ENCODE measurements at regions not wholly inside any gene's neighbourhood (a gene's known extent, or its start where the extent isn't known, plus 50 kb on each side); places are given as distances from the start of the nearest gene placed in this dataset.
A peak's percentile ranks its signal among the peaks of the same experiment; 100 is the strongest.
"Not testable (repeated sequence)": the region's sequence is repeated elsewhere in the genome, so short reads cannot be mapped to it uniquely, and the experiment has no call there.

GRCh38 chr15:88995449-88995848 is 82.3 kb upstream of the MFGE8 start:
- DNase-seq (ENCODE audit: low read depth, low spot score): no peak

GRCh38 chr15:88997531-88997930 is 84.4 kb upstream of the MFGE8 start:
- no peak for DNase-seq (ENCODE audit: low read depth, low spot score)

GRCh38 chr15:88998980-88999713 is 86.0 kb upstream of the MFGE8 start:
- DNase-seq (ENCODE audit: low read depth, low spot score): peak; percentile 74

DNA sequence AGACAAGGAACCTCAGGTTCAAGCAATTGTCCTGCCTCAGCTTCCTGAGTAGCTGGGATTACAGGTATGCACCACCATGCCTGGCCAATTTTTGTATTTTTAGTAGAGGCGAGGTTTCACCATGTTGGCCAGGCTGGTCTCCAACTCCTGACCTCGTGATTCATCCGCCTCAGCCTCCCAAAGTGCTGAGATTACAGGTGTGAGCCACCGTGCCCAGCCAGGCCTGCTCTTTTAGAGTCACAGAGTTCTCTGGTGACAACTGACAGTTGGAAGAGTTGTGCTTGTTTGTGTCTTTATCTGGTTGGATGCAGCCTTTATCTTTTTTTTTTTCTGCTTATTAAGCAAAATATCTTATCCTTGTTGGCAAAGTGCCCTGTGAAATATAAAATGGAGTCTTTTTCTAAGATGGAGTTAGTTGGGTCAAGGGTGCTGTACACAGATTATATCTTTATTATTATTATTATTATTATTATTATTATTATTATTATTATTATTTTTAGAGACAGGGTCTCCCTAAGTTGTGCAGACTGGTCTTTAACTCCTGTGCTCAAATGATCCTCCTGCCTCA is 86.5 kb upstream of the ABHD2 start:
- DNase-seq (ENCODE audit: low read depth, low spot score): not testable (repeated sequence)

GRCh38 chr15:89002281-89002761 is 85.9 kb upstream of the ABHD2 start:
- no peak for DNase-seq (ENCODE audit: low read depth, low spot score)

DNA sequence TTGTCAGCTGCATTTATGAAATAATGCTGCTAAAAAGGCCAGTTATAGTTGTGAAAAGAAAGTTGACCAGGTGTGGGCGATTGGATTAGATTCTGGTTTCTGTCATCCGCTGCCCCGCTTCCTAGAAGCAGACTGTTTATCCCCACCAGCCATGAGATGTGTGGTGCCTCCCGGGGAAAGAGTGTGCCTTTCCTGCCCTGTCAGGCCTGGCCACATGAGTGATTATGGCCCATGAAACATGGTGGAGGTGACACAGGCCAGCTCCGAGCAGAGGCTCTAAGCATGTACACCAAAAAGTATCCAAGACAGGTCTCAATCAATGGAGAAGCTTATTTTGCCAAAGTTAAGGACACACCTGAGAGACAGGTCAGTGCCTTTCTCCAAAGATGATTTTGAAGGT is 85.4 kb upstream of the ABHD2 start:
- DNase-seq (ENCODE audit: low read depth, low spot score): no peak

DNA sequence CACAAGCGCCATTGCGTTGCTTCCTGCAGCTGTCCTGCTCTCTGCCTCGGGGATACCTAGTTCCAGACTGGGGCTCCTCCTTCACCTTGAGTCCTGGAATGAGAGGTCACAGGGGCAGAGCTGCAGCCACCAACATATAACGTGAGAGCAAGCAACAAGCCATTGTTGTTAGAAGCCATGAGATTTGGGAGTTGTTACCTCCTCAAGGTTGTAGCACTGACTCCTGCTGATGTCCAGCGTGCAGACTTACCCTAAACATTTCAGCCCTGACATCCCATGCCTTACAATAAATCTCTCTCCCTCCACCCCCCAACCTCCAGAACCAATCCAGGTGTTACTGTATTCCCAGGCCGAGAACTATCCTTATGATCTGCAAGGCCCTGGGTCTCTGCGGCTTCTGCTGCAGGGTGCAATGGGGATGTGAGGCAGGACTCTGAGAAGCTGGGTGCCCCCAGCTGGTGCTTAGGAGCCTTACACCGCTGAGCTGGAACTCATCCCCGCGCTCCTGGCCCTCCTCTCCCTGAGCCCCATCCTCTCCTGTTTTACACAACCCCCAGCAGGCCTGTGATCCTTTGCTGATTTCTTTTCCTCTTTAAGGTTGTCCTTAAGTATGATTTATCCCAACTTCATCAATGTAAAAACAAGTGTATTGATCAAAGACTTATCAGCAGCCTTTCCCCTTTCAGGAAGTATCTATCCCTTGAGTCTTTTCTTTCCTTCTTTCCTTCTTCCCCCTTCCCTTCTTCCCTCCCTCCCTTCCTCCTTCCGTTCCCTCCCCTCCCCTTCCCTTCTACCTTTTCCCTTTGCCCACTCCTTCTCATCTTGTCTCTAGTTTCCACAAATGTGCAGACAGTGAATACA is 84.2 kb upstream of the ABHD2 start:
- peak; percentile 78 for DNase-seq (ENCODE audit: low read depth, low spot score)

GRCh38 chr15:89004726-89005030 is 83.6 kb upstream of the ABHD2 start:
- no peak for DNase-seq (ENCODE audit: low read depth, low spot score)

DNA sequence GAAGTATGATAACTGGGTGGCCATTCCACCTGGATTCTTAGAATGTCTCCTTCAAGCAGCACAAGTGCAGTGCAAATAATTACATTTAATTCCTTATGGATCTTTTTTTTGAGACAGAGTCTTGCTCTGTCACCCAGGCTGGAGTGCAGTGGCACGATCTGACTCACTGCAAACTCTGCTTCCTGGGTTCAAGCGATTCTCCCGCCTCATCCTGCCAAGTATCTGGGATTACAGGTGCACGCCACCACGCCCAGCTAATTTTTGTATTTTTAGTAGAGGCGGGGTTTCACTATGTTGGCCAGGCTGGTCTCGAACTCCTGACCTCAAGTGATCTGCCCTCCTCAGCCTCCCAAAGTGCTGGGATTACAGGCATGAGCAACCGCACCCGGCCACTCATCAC is 80.7 kb upstream of the ABHD2 start:
- DNase-seq (ENCODE audit: low read depth, low spot score): not testable (repeated sequence)

- DNase-seq (ENCODE audit: low read depth, low spot score): no peak
Measured at GRCh38 chr15:89007989-89008388, 80.3 kb upstream of the ABHD2 start.

GRCh38 chr15:89009080-89009479 is 79.2 kb upstream of the ABHD2 start:
- no peak for DNase-seq (ENCODE audit: low read depth, low spot score)

GRCh38 chr15:89015412-89016097 is 72.7 kb upstream of the ABHD2 start:
- DNase-seq (ENCODE audit: low read depth, low spot score): no peak

DNA sequence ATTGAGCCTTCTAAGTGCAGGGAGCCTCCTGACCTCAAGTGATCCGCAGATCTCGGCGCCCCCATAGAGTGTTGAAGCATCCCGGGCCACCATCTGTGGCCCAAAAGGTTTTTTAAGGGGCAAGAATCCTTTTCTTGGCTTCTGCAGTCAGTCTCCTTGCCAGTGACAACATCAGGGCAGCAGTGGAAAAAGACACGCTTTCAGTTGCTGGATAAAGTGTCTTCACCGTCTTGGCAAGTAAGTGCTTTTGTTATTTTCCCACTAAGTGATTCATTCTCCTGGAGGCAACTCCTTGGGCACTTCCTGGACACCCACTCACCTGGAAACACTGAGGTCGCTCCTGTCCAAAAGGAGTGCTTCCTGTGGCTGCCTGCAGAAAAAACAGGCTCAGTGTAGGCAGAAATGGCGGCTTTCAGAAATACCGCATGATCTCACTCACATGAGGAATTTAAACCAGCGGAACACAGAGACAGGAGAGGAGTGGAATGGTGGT is 71.7 kb upstream of the ABHD2 start:
- no peak for DNase-seq (ENCODE audit: low read depth, low spot score)

- DNase-seq (ENCODE audit: low read depth, low spot score): peak; percentile 92
Measured at GRCh38 chr15:89017370-89018066, 70.7 kb upstream of the ABHD2 start.

DNA sequence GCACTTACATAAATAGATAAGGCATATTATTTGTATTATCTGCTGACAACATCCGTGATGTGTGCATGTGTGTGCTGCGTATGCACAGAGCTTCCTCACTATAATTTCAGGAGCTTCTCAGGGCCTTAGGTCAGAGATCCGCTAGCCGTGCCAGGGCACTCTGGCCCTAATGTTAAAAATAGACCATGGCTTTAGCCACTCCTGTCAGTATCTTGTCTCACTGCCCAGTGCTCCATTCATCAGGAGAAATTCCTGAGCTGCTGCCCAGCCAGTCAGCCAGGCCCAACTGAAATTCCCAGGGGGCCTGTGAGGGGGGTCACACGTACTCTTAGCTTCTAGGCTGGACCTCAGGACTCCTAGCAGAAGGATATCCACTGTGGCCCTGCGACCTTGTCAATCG is 70.0 kb upstream of the ABHD2 start:
- no peak for DNase-seq (ENCODE audit: low read depth, low spot score)

- DNase-seq (ENCODE audit: low read depth, low spot score): no peak
Measured at GRCh38 chr15:89019436-89019835, 68.8 kb upstream of the ABHD2 start.

GRCh38 chr15:89021224-89021623 is 67.0 kb upstream of the ABHD2 start:
- no peak for DNase-seq (ENCODE audit: low read depth, low spot score)

DNA sequence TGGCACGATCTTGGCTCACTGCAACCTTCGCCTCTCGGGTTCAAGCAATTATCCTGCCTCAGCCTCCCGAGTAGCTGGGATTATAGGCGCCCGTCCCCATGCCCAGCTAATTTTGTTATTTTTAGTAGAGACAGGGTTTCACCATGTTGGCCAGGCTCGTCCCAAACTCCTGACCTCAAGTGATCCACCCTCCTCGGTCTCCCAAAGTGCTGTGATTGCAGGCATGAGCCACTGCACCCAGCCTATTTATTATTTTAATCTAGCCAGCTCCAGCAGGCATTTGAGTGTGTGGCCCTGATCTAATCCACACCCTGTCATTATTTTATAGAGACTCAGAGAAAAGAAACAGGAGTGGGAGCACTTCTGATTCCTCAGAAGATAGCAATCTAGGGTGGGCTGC is 66.4 kb upstream of the ABHD2 start:
- DNase-seq (ENCODE audit: low read depth, low spot score): not testable (repeated sequence)

DNA sequence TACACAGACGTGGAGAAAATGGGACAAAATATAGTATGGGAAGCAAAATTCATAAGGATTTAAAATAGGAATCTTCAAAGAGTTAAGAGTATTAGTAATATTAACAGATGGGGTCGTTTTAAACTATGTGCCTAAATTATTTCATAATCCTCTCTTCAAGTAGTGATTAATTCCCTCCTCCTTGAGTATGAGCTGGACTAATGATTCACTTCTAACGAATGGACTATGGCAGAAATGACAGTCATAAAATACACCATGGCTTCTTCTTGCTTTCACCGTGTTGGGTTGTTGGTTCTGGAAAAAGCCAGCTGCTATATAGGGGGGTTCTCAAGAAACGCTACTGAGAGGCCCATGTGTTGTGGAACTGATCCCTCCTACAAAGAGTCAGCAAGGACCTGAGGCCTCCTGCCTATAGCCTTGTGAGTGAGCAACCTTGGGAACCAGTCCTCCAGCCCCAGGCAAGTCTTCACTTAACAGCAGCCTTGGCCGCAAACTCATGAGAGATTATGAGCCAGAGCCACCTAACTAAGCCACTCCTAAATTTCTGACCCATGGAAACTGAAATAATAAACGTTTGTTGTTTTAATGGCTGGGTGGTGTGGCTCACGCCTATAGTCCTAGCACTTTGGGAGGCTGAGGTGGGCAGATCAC is 64.8 kb upstream of the ABHD2 start:
- no peak for DNase-seq (ENCODE audit: low read depth, low spot score)

GRCh38 chr15:89024418-89024817 is 63.8 kb upstream of the ABHD2 start:
- no peak for DNase-seq (ENCODE audit: low read depth, low spot score)

DNA sequence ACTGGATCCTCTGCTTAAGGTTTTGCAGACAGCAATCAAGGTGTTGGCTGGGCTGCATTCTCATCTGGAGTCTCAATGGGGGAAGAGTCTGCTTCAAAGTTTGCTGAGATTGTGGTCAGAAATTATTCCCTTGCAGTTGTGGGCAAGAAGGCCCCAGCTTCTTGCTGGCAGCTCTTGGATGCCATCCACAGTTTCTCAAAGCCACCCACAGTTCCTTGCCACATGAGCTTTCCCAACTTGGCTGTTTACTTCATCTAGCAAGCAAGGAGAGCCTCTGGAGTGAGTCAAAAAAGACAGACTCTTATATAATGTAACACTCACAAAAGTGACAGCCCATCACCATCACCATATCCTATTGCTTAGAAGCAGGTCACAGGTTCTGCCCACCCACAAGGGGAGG is 62.1 kb upstream of the ABHD2 start:
- DNase-seq (ENCODE audit: low read depth, low spot score): no peak
